ENCODE measurements at regions not wholly inside any gene's neighbourhood (a gene's known extent, or its start where the extent isn't known, plus 50 kb on each side); places are given as distances from the start of the nearest gene placed in this dataset.

DNA sequence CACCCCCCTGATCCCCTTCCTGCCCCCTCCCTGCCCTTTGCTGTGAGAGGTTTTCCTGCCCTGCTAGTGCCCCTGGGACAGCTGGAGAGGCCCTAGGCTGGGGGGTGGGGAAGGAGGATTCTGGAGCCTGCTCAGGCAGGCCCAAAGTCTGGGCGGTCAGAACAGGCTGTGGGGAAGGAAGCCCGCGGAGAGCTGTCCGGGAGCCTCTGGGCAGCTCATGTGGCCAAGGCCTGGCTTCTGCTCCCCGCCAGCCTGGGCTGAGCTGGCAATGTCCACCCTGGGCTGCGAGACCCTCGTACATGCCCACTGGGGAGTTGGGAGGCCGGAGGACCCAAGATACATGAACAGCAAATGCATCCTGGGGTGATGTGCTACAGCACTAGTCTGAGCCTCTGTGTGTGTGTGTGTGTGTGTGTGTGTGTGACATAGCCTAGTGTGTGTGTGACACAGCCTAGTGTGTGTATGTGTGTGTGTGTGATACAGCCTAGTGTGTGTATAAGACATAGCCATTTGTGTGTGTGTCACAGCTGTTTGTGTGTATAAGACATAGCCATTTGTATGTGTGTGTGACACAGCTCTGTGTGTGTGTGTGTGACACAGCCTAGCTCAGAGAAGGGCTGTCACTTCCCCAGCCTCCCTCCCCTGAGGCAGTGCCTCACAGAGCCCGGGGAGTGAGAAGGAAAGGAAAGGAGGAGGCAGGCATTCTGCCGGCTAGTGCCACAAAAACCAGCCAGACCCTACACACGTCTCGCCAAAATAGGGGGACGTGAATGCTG, 201.4 kb upstream of the CIBAR2 start:
- DNase-seq = no peak
- no peaks in the 10 kb centered on the region for H3K27me3 ChIP-seq (replicated peaks)
- in situ Hi-C loops (cut with HindIII; ENCODE audit: low pct_ligation_motif_present, low sequenced_read_pairs) = no loop called here
- no peak overlapping the region for H3K27ac ChIP-seq
- no peaks in the 10 kb centered on the region for H3K36me3 ChIP-seq (replicated peaks)
- H3K4me3 ChIP-seq (ENCODE audit: low read depth, low read length) = no peak overlapping the region
- TF ChIP-seq, protein P1, sequence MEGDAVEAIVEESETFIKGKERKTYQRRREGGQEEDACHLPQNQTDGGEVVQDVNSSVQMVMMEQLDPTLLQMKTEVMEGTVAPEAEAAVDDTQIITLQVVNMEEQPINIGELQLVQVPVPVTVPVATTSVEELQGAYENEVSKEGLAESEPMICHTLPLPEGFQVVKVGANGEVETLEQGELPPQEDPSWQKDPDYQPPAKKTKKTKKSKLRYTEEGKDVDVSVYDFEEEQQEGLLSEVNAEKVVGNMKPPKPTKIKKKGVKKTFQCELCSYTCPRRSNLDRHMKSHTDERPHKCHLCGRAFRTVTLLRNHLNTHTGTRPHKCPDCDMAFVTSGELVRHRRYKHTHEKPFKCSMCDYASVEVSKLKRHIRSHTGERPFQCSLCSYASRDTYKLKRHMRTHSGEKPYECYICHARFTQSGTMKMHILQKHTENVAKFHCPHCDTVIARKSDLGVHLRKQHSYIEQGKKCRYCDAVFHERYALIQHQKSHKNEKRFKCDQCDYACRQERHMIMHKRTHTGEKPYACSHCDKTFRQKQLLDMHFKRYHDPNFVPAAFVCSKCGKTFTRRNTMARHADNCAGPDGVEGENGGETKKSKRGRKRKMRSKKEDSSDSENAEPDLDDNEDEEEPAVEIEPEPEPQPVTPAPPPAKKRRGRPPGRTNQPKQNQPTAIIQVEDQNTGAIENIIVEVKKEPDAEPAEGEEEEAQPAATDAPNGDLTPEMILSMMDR (IDR thresholded peaks at IDR 0.05; ENCODE audit: low read depth, low read length, missing control alignments) = no peak

DNA sequence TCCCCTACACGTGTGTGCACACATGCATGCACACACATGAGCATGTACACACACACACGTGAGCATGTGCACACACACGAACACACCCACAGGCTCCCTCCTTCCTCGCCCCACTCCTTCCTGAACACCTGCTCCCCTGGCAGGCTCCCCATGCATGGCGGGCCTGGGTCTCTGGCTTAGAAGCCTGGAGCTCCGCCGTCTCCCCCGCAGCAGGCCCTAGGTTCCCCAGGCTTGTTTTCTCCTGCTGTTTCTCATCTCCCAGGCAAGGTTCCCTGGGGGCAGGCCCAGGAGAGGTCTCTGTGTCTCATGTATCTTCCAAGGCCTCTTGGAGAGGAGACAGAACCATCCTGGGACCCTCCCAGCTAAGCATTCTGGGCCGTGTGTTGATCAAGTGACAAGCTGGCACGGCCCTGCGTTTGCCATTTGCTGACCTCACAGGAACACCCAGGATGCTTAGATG, 202.3 kb upstream of the CIBAR2 start:
- H3K36me3 ChIP-seq (replicated peaks) = no peaks in the 10 kb centered on the region
- DNase-seq = no peak
- TF ChIP-seq, protein P1 (IDR thresholded peaks at IDR 0.05; ENCODE audit: low read depth, low read length, missing control alignments) = no peak
- H3K27ac ChIP-seq = no peak overlapping the region
- H3K27me3 ChIP-seq (replicated peaks) = no peaks in the 10 kb centered on the region
- in situ Hi-C loops (cut with HindIII; ENCODE audit: low pct_ligation_motif_present, low sequenced_read_pairs) = no loop called here
- H3K4me3 ChIP-seq (ENCODE audit: low read depth, low read length) = no peak overlapping the region

DNA sequence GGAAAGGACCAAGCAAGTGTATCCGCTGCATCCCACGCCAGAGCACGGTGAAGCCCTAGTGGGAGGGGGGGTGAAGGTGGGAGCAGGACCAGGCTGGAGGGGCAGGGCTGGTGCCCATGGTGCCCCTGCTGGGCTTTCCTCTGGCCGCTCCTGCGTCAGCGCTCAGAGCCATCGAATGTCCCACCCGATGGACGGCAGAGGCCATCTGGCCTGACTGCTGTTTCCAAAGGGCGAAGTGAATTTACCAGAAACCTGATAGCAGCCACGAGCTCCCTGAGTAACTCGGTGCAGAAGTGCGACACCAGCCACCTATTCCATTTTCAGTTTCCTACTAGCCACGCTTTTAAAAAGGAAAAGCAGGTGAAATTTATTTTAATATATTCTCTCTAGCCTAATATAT, 203.6 kb upstream of the CIBAR2 start:
- Histone ChIP-seq H3K4me3 (ENCODE audit: low read depth, low read length) (no peak overlapping the region), H3K27ac (no peak overlapping the region), H3K36me3 (replicated peaks) (no peaks in the 10 kb centered on the region), H3K27me3 (replicated peaks) (no peaks in the 10 kb centered on the region)
- in situ Hi-C loops (cut with HindIII; ENCODE audit: low pct_ligation_motif_present, low sequenced_read_pairs) = no loop called here
- TF ChIP-seq, protein P1 (IDR thresholded peaks at IDR 0.05; ENCODE audit: low read depth, low read length, missing control alignments) = no peak
- DNase-seq = no peak

DNA sequence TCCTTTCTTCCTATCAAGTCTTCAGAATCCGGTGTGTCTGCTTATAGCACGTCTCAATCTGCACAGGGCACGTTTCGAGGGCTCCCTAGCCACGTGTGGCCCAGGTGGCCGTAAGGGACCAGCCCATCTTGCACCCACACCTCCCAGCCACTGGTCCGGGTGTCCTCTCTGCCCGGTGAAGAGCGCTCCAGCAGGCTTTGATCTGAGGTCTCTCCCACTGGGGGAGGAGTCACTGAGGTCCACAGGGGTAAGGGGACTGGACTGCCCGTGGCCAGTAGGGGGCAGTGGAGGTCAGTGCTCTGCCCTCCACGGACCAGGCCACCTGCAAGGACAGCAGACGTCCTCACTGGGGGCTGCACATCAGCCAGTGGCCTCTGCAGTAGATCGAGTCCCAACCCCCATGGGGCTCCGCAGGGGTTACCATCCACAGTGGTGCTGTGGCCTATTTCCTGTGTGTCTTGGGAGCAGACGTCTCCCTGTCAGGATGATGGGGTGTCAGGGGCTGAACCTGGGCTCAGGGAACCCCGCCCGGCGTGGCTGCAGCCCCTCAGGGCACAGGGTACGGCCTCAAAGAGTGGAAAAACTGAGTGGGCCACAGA, 204.1 kb upstream of the CIBAR2 start:
- no peak for DNase-seq
- in situ Hi-C loops (cut with HindIII; ENCODE audit: low pct_ligation_motif_present, low sequenced_read_pairs) = no loop called here

DNA sequence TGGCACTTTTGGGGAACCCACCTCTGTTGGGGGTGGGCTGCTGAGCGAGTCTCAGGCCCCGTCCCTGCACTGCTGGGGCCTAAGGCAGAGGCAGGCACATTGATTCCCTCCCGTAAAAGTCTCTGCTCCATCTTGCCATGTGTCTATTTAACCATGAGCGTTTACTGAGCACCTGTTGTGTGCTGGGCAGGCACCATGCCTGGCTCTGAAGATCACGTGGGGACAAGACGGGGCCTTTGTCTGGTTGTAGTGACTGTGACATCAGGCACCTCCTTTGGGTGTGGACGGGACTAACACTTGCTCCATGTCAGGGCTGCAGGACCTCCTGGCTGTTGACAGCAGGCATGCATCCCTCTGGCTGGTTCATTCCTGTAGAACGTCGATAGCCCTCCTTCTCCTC, 204.7 kb upstream of the CIBAR2 start:
- in situ Hi-C loops (cut with HindIII; ENCODE audit: low pct_ligation_motif_present, low sequenced_read_pairs) = no loop called here
- Histone ChIP-seq H3K27me3 (replicated peaks) (no peaks in the 10 kb centered on the region), H3K36me3 (replicated peaks) (no peaks in the 10 kb centered on the region), H3K4me3 (ENCODE audit: low read depth, low read length) (no peak overlapping the region), H3K27ac (no peak overlapping the region)
- no peak for DNase-seq
- TF ChIP-seq, protein P1 (IDR thresholded peaks at IDR 0.05; ENCODE audit: low read depth, low read length, missing control alignments) = no peak

More for the DNA sequence above, 204.1 kb upstream of the CIBAR2 start:
- TF ChIP-seq, protein P1 (IDR thresholded peaks at IDR 0.05; ENCODE audit: low read depth, low read length, missing control alignments) = peak; percentile 93
- Histone ChIP-seq H3K4me3 (ENCODE audit: low read depth, low read length) (no peak overlapping the region), H3K27ac (no peak overlapping the region), H3K27me3 (replicated peaks) (no peaks in the 10 kb centered on the region), H3K36me3 (replicated peaks) (no peaks in the 10 kb centered on the region)
